SK-N-SH (cell line): ENCODE measurements at regions not wholly inside any gene's neighbourhood (a gene's known extent, or its start where the extent isn't known, plus 50 kb on each side); places are given as distances from the start of the nearest gene placed in this dataset.

Experiments used
- EP300 ChIP-seq, 2 experiments: IDR thresholded peaks; 2 replicates each; pipeline versions ENCODE4 v1.4.0 to v1.6.1; 2012; ENCODE audit warnings: borderline replicate concordance in 1 of 2, low read depth in 1 of 2, low read length in 1 of 2
- PBX3 ChIP-seq: IDR thresholded peaks from 2 replicates; pipeline ENCODE4; 2012
- POLR2AphosphoS5 ChIP-seq: IDR thresholded peaks from 2 replicates; pipeline ENCODE4 v1.6.1; 2012; ENCODE audit warnings: low read depth, low read length
- RAD21 ChIP-seq: IDR thresholded peaks from 2 replicates; pipeline ENCODE4 v1.6.1; 2012; ENCODE audit warnings: mild to moderate bottlenecking, low read length
- RFX5 ChIP-seq: IDR thresholded peaks from 2 replicates; pipeline ENCODE4 v1.6.1; 2012; ENCODE audit warnings: mild to moderate bottlenecking, improper control_type of control experiment, low read length
- SIN3A ChIP-seq: IDR thresholded peaks from 2 replicates; pipeline ENCODE4 v1.6.1; 2012; ENCODE audit warnings: low read depth, mild to moderate bottlenecking, low read length, moderate library complexity, borderline replicate concordance
- SMC3 ChIP-seq: IDR thresholded peaks from 2 replicates; pipeline ENCODE4 v1.6.1; 2012; ENCODE audit warnings: low read depth, low read length, improper control_type of control experiment
- TAF1 ChIP-seq: IDR thresholded peaks from 2 replicates; pipeline ENCODE4 v1.6.1; 2012; ENCODE audit warnings: low read depth, mild to moderate bottlenecking, low read length, moderate library complexity, borderline replicate concordance
- YY1 ChIP-seq: IDR thresholded peaks from 2 replicates; pipeline ENCODE4 v1.4.0; 2012; ENCODE audit warnings: low read depth, mild to moderate bottlenecking
- ZBTB33 ChIP-seq: IDR thresholded peaks from 2 replicates; pipeline ENCODE4 v1.4.0; 2012; ENCODE audit warnings: low read depth, borderline replicate concordance
- TF ChIP-seq, protein P1 (sequence below): fragments of 200-600 bp; sonication (generic); IDR thresholded peaks from 2 replicates; pipeline ENCODE4 v1.6.1; 2017; ENCODE audit warnings: antibody characterized with exemption, mild to moderate bottlenecking, moderate library complexity

DNA sequence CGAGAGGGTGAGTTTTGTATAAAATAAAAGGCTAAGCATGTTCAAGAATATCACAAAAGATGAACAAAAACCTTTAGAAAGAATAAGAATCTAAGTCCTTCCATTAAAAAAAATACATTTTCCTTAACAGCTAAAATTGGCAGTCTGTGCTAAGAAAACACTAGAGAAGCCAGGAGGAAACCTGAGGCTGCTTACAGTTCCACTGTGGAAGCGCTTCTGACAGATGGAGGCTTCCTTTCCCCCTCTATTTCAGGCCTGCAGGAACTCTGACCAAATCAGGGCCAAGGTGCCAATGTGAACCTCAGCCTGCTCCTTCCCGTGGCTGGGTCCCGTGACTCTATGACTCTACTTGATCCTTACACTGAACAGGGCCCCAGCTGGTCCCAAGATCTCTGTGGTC lies 108.1 kb upstream of the ARHGAP28 start:
- TF ChIP-seq, protein P1, sequence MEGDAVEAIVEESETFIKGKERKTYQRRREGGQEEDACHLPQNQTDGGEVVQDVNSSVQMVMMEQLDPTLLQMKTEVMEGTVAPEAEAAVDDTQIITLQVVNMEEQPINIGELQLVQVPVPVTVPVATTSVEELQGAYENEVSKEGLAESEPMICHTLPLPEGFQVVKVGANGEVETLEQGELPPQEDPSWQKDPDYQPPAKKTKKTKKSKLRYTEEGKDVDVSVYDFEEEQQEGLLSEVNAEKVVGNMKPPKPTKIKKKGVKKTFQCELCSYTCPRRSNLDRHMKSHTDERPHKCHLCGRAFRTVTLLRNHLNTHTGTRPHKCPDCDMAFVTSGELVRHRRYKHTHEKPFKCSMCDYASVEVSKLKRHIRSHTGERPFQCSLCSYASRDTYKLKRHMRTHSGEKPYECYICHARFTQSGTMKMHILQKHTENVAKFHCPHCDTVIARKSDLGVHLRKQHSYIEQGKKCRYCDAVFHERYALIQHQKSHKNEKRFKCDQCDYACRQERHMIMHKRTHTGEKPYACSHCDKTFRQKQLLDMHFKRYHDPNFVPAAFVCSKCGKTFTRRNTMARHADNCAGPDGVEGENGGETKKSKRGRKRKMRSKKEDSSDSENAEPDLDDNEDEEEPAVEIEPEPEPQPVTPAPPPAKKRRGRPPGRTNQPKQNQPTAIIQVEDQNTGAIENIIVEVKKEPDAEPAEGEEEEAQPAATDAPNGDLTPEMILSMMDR, result no peak
- no peak for TF ChIP-seq EP300 (IDR thresholded peaks at IDR 0.05; ENCODE audit: borderline replicate concordance in 1 of 2, low read depth in 1 of 2, low read length in 1 of 2)
- TF ChIP-seq SMC3, result no peak
- TF ChIP-seq YY1, result no peak
- no peak for TF ChIP-seq RAD21
- TF ChIP-seq POLR2AphosphoS5, result no peak
- TF ChIP-seq TAF1, result no peak
- no peak for TF ChIP-seq ZBTB33
- no peak for TF ChIP-seq RFX5
- no peak for TF ChIP-seq PBX3
- TF ChIP-seq SIN3A, result no peak
